LNCaP clone FGC (cell line): ENCODE measurements at regions not wholly inside any gene's neighbourhood (a gene's known extent, or its start where the extent isn't known, plus 50 kb on each side); places are given as distances from the start of the nearest gene placed in this dataset.

ENCODE experiments used
- DNase-seq: peaks from one replicate; pipeline ENCODE4 v3.0.0-alpha.2; 2011; ENCODE audit warnings: low read depth
- H3K4me3 ChIP-seq: 2 replicates; pipeline ENCODE4 v1.5.1; 2011; ENCODE audit warnings: mild to moderate bottlenecking, low read depth, low read length, control low read depth
- TF ChIP-seq, protein P1 (sequence below): IDR thresholded peaks from 2 replicates; pipeline ENCODE4 v1.5.1; 2012; ENCODE audit warnings: mild to moderate bottlenecking; ENCODE audit not compliant: control insufficient read depth, insufficient read depth; ENCODE audit errors: extremely low read depth

DNA sequence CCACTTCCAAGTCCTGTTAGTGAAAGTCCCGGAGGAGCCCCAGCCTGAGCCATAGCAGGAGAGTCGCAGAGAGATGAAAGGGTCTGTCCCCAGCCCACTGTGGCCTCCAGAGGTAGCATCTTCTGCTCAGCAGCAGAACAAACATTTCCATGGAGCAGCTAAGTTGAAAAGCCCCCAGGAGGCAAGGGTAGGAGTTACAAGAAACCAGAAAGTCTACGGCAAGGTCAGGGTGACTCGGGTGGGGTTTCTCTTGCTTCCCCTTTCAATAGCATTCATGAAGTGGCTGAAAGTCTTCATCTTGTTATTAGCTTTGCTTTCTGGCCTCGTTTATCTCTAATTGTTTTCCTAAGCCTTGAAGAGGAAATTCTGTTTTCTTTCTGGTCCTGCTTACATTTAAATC lies 151.2 kb upstream of the DIO3 start:
- H3K4me3 ChIP-seq, result no peak overlapping the region
- DNase-seq, result no peak
- TF ChIP-seq, protein P1, sequence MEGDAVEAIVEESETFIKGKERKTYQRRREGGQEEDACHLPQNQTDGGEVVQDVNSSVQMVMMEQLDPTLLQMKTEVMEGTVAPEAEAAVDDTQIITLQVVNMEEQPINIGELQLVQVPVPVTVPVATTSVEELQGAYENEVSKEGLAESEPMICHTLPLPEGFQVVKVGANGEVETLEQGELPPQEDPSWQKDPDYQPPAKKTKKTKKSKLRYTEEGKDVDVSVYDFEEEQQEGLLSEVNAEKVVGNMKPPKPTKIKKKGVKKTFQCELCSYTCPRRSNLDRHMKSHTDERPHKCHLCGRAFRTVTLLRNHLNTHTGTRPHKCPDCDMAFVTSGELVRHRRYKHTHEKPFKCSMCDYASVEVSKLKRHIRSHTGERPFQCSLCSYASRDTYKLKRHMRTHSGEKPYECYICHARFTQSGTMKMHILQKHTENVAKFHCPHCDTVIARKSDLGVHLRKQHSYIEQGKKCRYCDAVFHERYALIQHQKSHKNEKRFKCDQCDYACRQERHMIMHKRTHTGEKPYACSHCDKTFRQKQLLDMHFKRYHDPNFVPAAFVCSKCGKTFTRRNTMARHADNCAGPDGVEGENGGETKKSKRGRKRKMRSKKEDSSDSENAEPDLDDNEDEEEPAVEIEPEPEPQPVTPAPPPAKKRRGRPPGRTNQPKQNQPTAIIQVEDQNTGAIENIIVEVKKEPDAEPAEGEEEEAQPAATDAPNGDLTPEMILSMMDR, result no peak

DNA sequence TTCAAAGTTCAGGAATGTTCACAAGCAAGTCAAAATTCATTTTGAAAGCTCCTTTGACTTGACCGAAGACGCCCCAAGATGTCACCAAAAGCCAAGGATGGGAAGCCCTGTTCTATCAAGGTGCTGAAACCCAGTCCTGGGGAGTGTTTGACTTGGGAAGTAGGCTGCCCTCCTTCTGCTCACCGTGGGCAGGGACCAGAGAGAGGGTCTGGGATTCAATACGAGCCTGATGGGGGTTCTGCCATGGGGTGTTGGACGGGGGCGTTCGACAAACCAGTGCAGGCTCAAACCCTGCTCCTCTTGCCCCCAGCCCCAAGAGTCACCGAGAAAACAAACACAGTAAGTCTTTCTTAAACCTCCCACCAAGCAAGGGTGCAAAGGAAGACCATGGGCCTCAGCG lies 150.1 kb upstream of the DIO3 start:
- no peak overlapping the region for H3K4me3 ChIP-seq
- no peak for DNase-seq
- TF ChIP-seq, protein P1, result no peak

DNA sequence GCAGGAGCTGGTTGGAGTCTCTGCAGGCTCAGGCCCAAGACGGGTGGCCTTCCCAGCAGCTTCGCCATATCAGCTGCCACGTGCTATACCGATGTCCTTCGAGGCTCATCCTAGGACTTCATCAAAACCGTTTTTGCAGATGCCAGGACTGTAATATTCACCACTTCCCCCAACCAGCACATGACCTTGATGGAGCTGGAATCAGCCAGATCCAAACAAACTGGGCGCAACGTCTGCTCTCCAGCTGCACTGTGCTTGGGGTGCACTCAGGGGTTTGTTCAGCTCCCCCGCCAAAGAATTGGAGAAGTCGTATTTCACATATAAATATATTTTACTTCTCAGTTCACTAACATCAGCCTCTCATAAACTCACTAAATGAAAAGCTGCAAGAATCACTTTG lies 149.5 kb upstream of the DIO3 start:
- DNase-seq, result no peak
- H3K4me3 ChIP-seq, result no peak overlapping the region
- TF ChIP-seq, protein P1, result no peak

DNA sequence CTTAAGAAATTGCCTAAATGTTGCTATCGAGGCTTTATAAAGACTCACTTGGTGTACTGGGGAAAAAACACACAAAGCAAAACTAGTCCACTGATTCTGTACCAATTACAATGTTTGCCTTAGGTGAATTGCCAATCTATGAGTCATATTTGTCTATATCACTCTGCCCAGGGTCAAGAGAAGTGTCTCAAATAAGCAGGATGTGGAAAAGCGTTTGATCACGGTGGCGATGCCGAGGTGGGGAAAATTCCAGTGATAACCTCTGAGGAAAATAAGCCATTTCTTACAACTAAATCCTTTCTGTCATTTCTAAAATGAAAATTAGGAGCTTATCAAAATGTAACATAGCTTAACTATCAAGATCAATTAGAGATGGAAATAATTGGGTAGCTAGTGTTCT lies 148.6 kb upstream of the DIO3 start:
- no peak overlapping the region for H3K4me3 ChIP-seq
- peak; percentile 63 for DNase-seq
- TF ChIP-seq, protein P1, result no peak

DNA sequence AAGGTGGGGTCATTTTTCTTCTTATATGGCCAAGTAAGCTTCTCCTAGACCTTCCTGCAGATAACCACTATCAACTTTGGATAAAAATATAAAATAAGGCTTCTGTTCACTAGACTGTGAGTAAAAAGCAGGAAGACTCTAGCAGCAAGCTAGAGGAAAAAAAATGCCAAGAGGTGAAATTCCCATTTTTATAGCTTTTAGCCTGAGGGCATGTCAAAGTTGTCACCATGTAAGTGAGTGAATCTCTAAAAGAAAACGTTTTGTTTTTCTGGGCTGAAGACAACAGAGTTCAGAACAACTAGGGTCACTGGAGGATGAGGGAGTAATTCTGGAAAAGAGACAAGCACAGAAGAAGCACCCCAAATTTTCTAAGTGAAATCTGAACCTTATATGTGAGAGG lies 143.9 kb upstream of the DIO3 start:
- TF ChIP-seq, protein P1, result no peak
- no peak overlapping the region for H3K4me3 ChIP-seq
- DNase-seq, result no peak

DNA sequence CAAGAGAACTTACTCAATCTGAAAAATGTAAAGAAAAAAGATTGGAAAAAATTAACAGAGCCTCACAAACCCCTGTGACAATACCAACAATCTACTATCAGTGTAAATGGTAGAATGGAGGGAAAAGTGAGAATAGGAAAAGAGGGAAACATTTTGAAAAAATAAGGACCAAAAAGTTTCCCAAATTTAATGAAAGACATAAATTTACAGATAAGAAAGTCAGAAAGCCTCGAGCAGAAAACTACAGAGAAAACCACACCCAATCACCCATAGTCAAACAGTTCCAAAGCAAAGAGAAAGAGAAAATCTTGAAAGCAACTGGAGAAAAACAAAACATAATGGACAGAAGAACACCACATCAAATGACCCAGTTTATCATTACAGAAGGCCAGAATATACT lies 142.7 kb upstream of the DIO3 start:
- no peak overlapping the region for H3K4me3 ChIP-seq
- no peak for DNase-seq
- TF ChIP-seq, protein P1, result no peak

DNA sequence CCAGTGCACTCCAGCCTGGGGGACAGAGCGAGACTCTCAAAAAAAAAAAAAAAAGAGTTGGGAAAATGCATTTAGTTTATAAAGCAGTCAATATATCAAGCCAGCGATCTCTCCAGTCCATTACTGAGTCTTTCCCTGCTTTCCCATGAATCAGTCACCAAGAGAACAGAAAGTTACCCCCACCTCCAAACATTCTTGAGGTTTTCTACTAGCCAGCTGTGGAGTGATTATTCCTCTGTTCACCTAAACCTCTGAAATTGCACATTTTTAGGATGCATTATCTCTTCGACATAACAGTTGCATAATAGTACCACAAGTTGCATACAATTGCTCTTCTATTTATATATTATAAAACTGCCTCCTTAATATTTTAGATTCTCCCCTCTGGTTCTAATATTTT lies 134.8 kb upstream of the DIO3 start:
- no peak overlapping the region for H3K4me3 ChIP-seq
- no peak for DNase-seq
- TF ChIP-seq, protein P1, result no peak
